Fibroblast of skin of left biceps (primary cell): ENCODE measurements at regions not wholly inside any gene's neighbourhood (a gene's known extent, or its start where the extent isn't known, plus 50 kb on each side); places are given as distances from the start of the nearest gene placed in this dataset.
A peak's percentile ranks its signal among the peaks of the same experiment; 100 is the strongest.
"Not testable (repeated sequence)": the region's sequence is repeated elsewhere in the genome, so short reads cannot be mapped to it uniquely, and the experiment has no call there.

Source experiments
- DNase-seq, 2 experiments: peaks; one replicate each; pipeline ENCODE4 v3.0.0-alpha.2; 2013; ENCODE audit warnings: low read depth in 2 of 2

GRCh38 chr10:28135258-28135657 is 136.4 kb upstream of the ODAD2 start:
- no peak for DNase-seq

GRCh38 chr10:28130267-28130666 is 131.4 kb upstream of the ODAD2 start:
- DNase-seq: peak; percentile 24 to 28

GRCh38 chr10:28127881-28128280 is 129.0 kb upstream of the ODAD2 start:
- DNase-seq: no peak

GRCh38 chr10:28125701-28126100 is 126.8 kb upstream of the ODAD2 start:
- peak; percentile 37 to 42 for DNase-seq

GRCh38 chr10:28120795-28121194 is 121.9 kb upstream of the ODAD2 start:
- DNase-seq: no peak

GRCh38 chr10:28120043-28120749 is 121.3 kb upstream of the ODAD2 start:
- DNase-seq: no peak

- DNase-seq: no peak
These were observed 120.2 kb upstream of the ODAD2 start for GRCh38 chr10:28118985-28119628.

- DNase-seq: no peak
These were observed 114.3 kb upstream of the ODAD2 start for GRCh38 chr10:28113202-28113601.

- no peak for DNase-seq
These were observed 112.8 kb upstream of the ODAD2 start for GRCh38 chr10:28111712-28112111.

- no peak for DNase-seq
These were observed 106.7 kb upstream of the ODAD2 start for GRCh38 chr10:28105561-28105960.

GRCh38 chr10:28097633-28098032 is 98.8 kb upstream of the ODAD2 start:
- DNase-seq: no peak

GRCh38 chr10:28095791-28096378 is 97.0 kb upstream of the ODAD2 start:
- no peak for DNase-seq

- DNase-seq: no peak
These were observed 95.2 kb upstream of the ODAD2 start for GRCh38 chr10:28094121-28094520.

- DNase-seq: no peak
These were observed 93.0 kb upstream of the ODAD2 start for GRCh38 chr10:28091913-28092312.

GRCh38 chr10:28090506-28090905 is 91.6 kb upstream of the ODAD2 start:
- no peak for DNase-seq

GRCh38 chr10:28089467-28089866 is 90.6 kb upstream of the ODAD2 start:
- peak; percentile 27 to 44 for DNase-seq

GRCh38 chr10:28087661-28088351 is 88.9 kb upstream of the ODAD2 start:
- DNase-seq: peak; percentile 52 to 54

GRCh38 chr10:28085760-28086159 is 86.9 kb upstream of the ODAD2 start:
- not testable (repeated sequence) for DNase-seq

- no peak for DNase-seq
These were observed 84.0 kb upstream of the ODAD2 start for GRCh38 chr10:28082885-28083284.

- no peak for DNase-seq
These were observed 83.4 kb upstream of the ODAD2 start for GRCh38 chr10:28082316-28082715.

GRCh38 chr10:28077889-28078288 is 79.0 kb upstream of the ODAD2 start:
- DNase-seq: no peak

- no peak for DNase-seq
These were observed 76.5 kb upstream of the ODAD2 start for GRCh38 chr10:28075424-28075823.

GRCh38 chr10:28072573-28072972 is 73.7 kb upstream of the ODAD2 start:
- no peak for DNase-seq
